GM21447 (cell line): ENCODE measurements at regions not wholly inside any gene's neighbourhood (a gene's known extent, or its start where the extent isn't known, plus 50 kb on each side); places are given as distances from the start of the nearest gene placed in this dataset.

Source experiments
- ATAC-seq: cut with Tn5 transposase; IDR thresholded peaks from one replicate; pipeline ENCODE4 v1.9.1; 2021; ENCODE audit not compliant: unreplicated experiment

- no peak for ATAC-seq
These were observed 703.0 kb downstream of the TMEM182 start for GRCh38 chr2:103464831-103465230.

GRCh38 chr2:103469800-103470199 lies 708.0 kb downstream of the TMEM182 start:
- ATAC-seq, result no peak

- no peak for ATAC-seq
These were observed 723.1 kb downstream of the TMEM182 start for GRCh38 chr2:103484906-103485305.

- ATAC-seq, result no peak
These were observed 735.0 kb downstream of the TMEM182 start for GRCh38 chr2:103496850-103497249.

- ATAC-seq, result no peak
These were observed 745.0 kb downstream of the TMEM182 start for GRCh38 chr2:103506812-103507211.

GRCh38 chr2:103512442-103512841 lies 750.6 kb downstream of the TMEM182 start:
- ATAC-seq, result no peak

GRCh38 chr2:103520547-103520946 lies 758.7 kb downstream of the TMEM182 start:
- no peak for ATAC-seq

- no peak for ATAC-seq
These were observed 763.9 kb downstream of the TMEM182 start for GRCh38 chr2:103525756-103526155.

- no peak for ATAC-seq
These were observed 764.9 kb downstream of the TMEM182 start for GRCh38 chr2:103526757-103527156.

GRCh38 chr2:103527278-103527677 lies 765.4 kb downstream of the TMEM182 start:
- ATAC-seq, result no peak

- no peak for ATAC-seq
These were observed 768.1 kb downstream of the TMEM182 start for GRCh38 chr2:103529798-103530502.

- no peak for ATAC-seq
These were observed 790.9 kb downstream of the TMEM182 start for GRCh38 chr2:103552775-103553174.

GRCh38 chr2:103594823-103595222 lies 833.0 kb downstream of the TMEM182 start:
- no peak for ATAC-seq

- no peak for ATAC-seq
These were observed 843.4 kb downstream of the TMEM182 start for GRCh38 chr2:103605071-103605780.

- ATAC-seq, result no peak
These were observed 853.8 kb downstream of the TMEM182 start for GRCh38 chr2:103615611-103616105.

GRCh38 chr2:103616891-103617290 lies 855.1 kb downstream of the TMEM182 start:
- ATAC-seq, result no peak

GRCh38 chr2:103618112-103618511 lies 856.3 kb downstream of the TMEM182 start:
- no peak for ATAC-seq

- ATAC-seq, result no peak
These were observed 865.5 kb downstream of the TMEM182 start for GRCh38 chr2:103627301-103627700.

- no peak for ATAC-seq
These were observed 877.1 kb downstream of the TMEM182 start for GRCh38 chr2:103638978-103639377.

- ATAC-seq, result no peak
These were observed 894.7 kb downstream of the TMEM182 start for GRCh38 chr2:103656558-103656957.

- ATAC-seq, result no peak
These were observed 898.7 kb downstream of the TMEM182 start for GRCh38 chr2:103660519-103660918.

- ATAC-seq, result no peak
These were observed 899.1 kb downstream of the TMEM182 start for GRCh38 chr2:103660947-103661346.
